ENCODE measurements at regions not wholly inside any gene's neighbourhood (a gene's known extent, or its start where the extent isn't known, plus 50 kb on each side); places are given as distances from the start of the nearest gene placed in this dataset.
"Not testable (repeated sequence)": the region's sequence is repeated elsewhere in the genome, so short reads cannot be mapped to it uniquely, and the experiment has no call there.

- no peak for DNase-seq
Observed at GRCh38 chr3:81874738-81875137, 113.3 kb upstream of the GBE1 start.

DNA sequence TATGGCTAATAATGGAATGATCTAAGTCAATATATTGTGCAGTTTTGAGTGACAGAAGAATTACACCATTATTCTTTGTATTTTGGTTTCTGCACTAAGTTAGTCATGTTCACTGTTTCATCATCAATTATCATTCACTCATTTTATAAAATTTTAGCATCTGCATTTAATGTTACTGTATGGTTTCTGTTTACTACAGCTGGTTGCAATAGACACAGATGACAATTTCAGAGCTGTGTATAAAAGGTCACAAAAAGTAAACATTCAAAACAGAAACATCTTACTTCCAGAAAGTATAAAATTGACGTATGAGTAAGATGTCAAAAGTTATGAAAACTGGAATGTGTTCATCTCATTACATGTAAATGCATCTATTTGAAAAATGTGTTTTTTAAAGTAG lies 111.1 kb upstream of the GBE1 start:
- DNase-seq: no peak

DNA sequence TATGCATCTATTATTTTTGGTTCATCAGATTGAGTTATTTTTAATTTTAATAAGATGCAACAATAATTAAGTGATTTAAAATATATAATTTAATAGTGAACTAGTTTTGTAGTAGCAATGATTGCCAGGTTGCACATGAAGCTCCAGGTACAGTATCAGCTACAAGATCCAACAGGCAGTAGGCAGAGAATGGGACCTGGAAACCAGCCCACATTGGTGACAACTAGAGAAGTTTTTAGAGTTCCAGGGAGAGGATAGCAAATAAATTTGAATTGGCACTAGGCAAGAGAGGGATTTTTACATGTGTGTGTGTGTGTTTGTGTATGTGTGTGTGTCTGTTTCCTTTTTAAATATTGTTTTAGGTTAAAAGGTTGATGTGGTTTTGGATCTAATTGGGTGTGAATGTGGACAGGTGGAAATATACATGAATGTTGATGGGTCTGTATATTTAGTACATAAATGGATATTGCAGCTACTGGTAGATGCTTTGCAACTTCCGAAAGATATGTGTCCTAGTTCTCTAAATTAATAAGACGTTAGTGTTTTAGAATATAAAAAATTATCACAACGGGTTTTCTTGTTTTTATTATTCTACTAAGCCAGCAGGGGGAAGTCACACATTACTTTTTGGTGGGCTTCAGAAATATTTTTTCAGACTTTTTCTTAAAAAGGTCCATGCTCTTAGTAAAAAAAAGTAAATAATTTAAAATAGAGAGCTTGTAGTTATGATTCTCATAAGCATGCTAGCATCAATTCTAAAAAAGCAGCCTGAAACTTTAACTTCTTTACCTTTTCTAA lies 110.1 kb upstream of the GBE1 start:
- no peak for DNase-seq

DNA sequence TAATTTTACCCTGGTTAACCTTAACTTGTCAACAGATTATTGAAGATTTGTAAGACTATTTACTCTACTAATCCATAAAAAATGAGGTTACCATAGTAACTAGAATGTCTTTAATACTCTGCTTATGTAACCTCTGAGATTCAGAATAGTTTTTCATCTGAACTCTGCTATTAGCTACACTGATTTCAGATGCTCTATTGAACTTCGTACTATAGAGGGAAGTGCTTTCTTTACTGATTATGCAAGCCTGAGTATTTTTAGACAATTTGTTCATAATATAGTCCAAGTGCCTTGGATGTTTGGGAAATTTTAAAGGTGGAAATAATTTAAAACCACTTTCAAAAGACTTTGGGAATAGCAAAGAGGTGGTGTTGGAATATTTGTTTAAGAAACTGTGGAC lies 107.9 kb upstream of the GBE1 start:
- DNase-seq: no peak

- no peak for DNase-seq
Observed at GRCh38 chr3:81868597-81868996, 107.2 kb upstream of the GBE1 start.

GRCh38 chr3:81867875-81868274 lies 106.4 kb upstream of the GBE1 start:
- no peak for DNase-seq

DNA sequence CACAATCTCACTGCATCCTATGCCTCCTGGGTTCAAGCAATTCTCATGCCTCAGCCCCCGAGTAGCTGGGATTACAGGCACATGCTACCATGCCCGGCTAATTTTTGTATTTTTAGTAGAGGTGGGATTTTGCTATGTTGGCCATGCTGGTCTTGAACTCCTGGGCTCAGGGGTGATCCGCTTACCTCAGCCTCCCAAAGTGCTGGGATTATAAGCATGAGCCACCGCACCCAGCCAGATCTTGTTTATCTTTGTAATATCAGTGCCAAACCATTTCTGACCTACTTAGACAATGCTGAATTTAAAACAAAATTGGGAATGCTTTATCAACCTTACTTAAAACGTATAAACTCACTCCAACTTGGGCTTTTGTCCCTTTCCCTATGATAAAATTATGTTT lies 103.7 kb upstream of the GBE1 start:
- DNase-seq: not testable (repeated sequence)

GRCh38 chr3:81864272-81864671 lies 102.8 kb upstream of the GBE1 start:
- no peak for DNase-seq

GRCh38 chr3:81863756-81864155 lies 102.3 kb upstream of the GBE1 start:
- DNase-seq: no peak

DNA sequence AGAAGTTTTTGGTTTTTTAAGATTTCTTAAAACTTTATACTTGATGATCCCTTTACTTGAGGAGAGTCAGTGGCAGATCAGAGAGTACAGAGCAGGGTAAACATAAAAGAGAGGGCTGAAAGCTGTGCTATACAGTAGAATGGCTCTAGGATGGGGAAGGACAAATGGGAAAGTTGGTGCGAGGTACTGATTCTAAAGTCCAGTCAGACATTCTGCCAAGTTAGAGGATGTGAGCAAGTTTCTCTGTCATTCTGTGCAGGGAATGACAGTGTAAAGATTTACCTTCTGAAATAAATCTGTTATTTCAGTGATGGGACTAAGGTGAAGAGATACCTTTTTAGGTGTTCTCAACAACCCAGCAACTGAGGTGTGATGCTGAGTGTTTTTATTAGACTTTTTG lies 100.1 kb upstream of the GBE1 start:
- no peak for DNase-seq

GRCh38 chr3:81859524-81859923 lies 98.1 kb upstream of the GBE1 start:
- DNase-seq: no peak

DNA sequence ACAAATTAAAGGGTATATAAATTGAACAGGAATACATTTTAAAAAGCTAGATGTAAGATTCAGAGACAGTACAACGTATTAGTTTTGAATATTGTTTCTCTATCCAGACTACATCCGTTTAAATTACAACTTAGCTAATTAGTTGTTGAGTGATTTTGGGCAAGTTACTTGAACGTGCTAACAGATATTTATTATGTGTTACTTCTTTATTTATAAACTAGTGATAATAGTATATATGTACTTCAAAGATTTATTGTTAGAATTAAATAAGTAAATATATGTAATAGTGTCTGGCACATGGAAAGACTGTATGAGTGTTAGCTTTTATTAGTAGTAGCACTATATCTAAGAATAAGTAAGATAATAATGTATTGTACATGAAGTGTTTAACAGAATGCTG lies 92.0 kb upstream of the GBE1 start:
- no peak for DNase-seq

GRCh38 chr3:81851176-81851575 lies 89.7 kb upstream of the GBE1 start:
- DNase-seq: no peak

- no peak for DNase-seq
Observed at GRCh38 chr3:81846988-81847387, 85.5 kb upstream of the GBE1 start.

DNA sequence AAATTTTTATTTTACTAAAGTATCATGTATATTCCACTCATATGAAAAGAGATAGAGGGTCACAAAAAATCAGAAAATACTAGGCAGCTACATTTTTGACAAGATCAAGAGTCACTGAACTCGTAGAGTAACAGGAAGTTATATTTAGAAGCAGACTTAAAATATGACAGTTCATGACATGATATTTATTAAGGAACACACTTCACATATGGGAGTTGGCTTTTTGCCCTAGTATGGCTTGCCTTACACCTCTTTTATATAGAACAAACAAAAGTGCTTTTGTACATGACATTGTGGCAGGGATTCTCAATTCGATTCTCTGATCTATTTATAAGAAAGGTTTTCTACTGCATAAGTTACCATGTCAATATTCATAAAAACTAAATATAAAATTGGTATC lies 80.1 kb upstream of the GBE1 start:
- DNase-seq: no peak

- DNase-seq: no peak
Observed at GRCh38 chr3:81839504-81840094, 78.2 kb upstream of the GBE1 start.

DNA sequence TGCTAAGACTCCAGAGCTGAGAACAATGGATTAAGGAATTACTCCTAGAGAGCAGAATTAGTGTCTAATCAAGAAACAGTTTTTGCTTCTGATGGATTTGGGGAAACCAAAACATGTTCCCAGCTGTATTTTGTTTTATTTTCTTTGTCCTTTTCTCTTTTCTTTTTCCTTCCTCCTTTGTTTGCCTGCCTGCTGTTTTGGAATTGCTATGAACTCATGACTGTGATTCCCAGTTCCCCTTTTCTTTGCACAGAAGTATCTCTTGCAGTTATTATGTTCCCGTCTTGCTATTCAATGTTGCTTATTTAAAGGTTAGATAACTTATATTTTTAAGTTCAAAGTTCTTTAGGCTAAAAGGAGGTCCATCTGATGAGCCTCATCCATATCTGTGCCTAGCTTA lies 77.0 kb upstream of the GBE1 start:
- DNase-seq: no peak

- DNase-seq: no peak
Observed at GRCh38 chr3:81837071-81837593, 75.7 kb upstream of the GBE1 start.

DNA sequence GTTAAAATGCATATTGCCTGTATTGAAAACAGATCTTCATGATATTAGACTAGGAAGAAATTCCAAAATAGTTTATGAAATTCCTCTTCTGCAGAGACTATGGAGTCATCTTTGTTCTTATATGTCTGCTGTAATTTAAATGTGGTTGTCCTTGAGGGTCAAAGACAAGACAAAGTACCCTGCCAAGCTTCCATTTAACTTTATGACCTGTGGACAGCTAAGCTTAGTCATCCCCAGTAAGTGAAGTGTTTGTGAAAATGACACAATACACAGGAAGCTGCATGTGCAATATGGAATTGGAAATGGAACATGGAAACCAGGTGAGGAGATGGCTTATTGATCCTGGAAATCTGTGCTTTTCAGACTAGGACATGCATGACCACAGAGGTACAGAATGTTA lies 68.5 kb upstream of the GBE1 start:
- DNase-seq: no peak

GRCh38 chr3:81829272-81829671 lies 67.8 kb upstream of the GBE1 start:
- not testable (repeated sequence) for DNase-seq

GRCh38 chr3:81823882-81824395 lies 62.5 kb upstream of the GBE1 start:
- DNase-seq: no peak

- DNase-seq: no peak
Observed at GRCh38 chr3:81823086-81823485, 61.6 kb upstream of the GBE1 start.

DNA sequence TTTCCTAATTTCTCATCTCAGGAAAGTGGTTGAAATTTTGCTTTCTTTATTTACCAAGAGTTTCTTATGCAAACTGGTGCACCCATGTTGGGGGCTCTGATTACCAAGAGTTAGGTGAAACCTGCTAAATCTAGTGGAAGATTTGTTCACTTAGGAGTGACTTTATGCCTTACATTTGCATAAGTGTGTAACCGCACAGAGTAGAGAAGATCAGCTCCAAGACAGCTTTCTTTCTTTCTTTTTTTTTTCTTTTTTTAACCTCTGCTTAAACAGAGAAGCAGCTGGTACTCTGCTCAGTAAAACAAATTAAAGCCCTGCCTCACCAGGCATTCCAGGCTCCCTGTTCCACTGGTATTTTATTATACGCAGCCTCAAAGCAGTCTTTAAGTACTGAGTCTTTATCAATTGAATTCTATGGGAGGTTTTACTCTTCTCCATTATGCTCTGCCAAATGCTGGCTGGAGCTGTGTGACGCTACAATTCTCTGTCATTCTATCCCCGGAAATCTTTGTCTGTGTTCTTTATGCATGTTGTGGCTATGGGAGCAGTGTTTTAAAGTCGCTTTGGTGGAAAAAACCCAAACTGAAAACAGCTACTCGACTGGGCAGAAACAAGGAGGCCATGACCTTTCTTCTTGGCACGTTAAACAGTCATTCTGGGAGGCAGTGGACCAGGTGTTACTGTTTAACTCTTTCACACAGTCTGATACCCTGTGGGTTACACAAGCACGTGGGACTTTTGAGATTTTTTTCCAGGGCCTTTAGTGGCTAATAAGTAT lies 55.2 kb upstream of the GBE1 start:
- DNase-seq: no peak

GRCh38 chr3:81812098-81812497 lies 50.7 kb upstream of the GBE1 start:
- not testable (repeated sequence) for DNase-seq

Measured in amniotic stem cell (primary cell).